ENCODE measurements at regions not wholly inside any gene's neighbourhood (a gene's known extent, or its start where the extent isn't known, plus 50 kb on each side); places are given as distances from the start of the nearest gene placed in this dataset.
"Not testable (repeated sequence)": the region's sequence is repeated elsewhere in the genome, so short reads cannot be mapped to it uniquely, and the experiment has no call there.

DNA sequence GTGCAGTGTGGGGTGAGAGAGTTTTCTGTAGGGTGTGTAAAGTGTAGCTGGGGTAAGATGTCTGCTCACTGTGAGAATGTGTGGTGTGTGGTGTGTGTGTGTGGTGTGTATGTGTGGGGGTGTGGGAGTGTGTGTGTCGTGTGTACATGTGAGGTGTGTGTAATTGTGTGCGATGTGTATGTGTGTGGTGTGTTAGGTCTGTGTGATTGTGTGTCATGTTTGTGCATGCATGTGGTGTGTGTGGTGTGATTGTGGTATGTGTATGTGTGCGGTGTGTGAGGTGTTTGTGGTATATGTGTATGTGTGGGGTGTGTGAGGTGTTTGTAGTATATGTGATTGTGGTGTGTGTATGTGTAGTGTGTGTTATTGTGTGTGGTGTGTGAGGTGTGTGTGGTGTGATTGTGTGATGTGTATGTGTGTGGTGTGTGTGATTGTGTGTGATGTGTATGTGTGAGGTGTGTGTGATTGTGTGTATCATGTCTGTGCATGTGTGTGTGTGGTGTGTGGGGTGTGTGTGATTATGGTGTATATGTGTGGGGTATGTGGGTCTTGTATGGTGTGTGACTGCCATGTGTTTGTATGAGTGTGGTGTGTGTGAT, 241.7 kb upstream of the HDAC4 start:
- DNase-seq, result no peak

GRCh38 chr2:239641904-239642303, 241.1 kb upstream of the HDAC4 start:
- DNase-seq, result not testable (repeated sequence)

- DNase-seq, result no peak
These were observed 240.1 kb upstream of the HDAC4 start for GRCh38 chr2:239640676-239641578.

DNA sequence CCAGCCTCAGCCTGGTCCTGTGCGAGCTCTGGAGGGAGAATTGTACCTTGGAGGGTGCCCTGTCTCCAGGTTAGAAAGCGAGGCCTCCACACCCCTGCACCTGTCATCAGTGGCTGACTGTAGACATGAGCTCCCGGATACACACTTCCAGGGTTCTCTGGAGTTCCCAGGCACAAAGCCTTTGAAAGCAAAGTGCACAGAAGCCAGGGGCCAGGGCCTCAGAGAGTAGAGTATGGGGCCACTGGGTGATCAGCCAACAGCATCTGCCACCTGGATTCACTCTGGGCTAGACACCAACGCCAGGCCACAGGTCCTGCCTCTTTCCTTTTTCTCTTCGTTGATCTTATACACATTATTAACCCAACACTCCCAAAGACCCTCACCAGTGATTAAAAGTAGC, 239.4 kb upstream of the HDAC4 start:
- no peak for DNase-seq

DNA sequence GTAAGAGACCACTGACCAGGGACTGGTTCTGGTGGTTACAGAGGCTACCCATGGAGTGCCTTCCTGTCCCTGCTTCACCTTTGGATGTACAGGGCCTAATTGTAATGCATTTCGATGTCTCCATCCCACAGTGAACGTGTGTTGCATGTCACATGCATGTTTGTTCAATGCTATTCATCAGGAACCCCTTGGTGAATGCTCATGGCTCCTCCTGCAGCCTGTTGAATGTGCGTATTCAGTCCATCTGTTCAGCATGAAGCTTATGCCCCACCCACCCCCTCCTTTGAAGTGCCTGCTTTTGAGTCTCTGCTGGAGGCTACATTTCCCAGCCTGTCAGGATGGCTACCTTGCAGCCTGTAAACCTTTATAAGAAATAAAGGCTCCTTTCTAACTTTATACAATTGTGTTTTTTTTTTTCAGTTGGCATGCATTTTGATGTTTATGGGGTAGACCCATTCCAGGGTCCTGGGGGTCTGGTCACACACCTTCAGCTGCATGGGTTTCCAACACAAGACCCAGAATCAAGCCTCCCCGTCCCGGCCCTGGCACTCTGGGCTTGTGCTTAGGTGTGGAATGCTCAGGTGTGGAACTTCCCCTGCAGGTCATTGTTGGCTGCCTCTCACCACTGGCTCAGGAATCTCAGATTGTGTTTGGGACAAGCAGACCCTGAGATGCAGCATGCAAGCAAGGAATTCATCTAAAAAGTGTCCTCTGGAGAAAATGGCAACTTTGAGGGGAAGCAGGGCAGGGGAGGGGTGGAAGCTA, 238.8 kb upstream of the HDAC4 start:
- no peak for DNase-seq

DNA sequence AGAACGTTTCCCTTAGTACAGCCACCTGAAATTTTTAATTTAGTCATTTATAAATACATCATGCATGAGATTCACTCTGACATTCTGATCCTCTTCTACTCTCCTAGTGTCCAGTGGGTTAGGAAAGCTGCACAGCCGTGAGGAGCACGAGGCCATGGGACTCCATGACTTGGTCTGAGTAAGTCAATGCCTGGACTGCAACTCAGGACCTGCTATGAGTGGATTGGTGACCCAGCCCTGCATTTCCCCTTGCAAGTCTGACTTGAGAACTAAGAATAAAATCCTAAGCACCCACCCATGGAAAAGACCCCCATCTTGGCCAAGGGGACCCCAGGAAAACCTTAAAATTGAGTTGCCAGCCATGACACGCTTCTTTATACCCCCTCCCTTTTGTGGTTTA, 237.6 kb upstream of the HDAC4 start:
- no peak for DNase-seq

DNA sequence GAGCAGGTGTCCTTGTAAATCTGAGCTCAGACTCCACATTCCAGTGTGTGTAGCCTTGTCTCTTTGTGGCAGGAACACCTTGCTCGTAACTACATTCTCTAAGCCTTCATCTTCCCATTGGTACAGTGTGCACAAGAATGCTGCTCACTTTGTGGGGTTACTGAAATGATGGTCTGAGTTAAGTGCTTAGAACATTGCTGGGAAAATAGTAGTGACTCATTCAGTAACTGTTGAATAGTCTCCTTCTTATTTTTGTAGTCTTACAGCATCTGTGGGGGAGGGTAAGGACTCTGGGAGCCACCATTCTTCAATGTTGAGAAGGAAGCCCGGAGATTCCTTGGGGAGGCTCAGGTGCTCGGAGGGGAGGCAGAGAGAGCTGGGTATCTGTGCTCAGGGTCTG, 236.0 kb upstream of the HDAC4 start:
- DNase-seq, result peak; percentile 44

DNA sequence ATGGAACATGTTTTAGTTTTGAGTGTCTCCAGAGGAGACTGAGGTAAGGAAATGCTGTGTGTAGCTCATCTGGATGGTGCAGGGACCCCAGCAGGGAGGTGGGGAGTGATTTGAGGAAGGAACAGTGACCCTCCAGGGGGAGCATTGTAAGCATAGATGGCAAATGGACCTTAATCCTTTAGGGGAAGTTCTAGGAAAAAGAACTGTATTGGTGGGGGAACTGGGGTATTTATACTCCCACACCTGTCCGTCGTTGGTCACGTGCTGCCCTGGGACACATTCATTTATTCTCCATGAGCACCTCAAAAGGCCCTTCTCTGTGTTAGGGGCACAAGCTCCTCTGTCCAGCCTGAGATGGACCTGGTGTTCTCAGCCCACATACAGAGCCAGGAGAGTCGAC, 233.9 kb upstream of the HDAC4 start:
- DNase-seq, result no peak

- peak; percentile 88 for DNase-seq
These were observed 229.9 kb upstream of the HDAC4 start for GRCh38 chr2:239630618-239631286.

DNA sequence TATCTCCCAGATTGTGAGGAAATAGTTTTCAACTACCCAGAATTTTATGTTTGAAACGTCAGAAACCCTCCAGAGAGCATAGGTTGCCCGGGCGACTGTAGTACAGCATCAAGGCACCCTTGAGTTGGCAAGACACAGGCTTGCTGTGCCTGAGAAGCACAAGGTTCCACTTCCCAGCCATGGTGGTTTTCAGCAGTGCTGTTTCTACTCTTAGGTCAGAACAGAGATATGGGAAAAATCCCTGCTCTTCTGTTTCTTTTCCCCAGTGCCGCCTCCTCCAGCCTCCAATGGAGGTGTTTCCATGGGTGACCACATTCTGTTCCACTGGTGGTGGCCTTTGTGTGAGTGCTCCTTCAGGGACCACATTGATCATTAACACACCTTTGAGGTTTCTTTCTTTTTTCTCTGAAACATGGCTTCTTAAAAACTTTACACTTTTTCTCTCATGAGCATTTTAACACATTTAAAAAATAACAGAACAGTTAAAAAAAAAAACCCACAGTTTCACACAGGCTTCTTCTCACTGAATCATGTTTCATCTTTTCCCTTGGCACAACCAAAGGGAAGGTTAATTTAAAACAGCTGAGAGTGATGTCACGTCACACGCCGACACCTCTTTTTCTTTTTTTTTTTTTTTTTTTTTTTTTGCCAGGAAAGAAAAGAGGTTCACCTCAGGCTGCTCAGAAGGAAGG, 229.3 kb upstream of the HDAC4 start:
- peak; percentile 50 for DNase-seq

DNA sequence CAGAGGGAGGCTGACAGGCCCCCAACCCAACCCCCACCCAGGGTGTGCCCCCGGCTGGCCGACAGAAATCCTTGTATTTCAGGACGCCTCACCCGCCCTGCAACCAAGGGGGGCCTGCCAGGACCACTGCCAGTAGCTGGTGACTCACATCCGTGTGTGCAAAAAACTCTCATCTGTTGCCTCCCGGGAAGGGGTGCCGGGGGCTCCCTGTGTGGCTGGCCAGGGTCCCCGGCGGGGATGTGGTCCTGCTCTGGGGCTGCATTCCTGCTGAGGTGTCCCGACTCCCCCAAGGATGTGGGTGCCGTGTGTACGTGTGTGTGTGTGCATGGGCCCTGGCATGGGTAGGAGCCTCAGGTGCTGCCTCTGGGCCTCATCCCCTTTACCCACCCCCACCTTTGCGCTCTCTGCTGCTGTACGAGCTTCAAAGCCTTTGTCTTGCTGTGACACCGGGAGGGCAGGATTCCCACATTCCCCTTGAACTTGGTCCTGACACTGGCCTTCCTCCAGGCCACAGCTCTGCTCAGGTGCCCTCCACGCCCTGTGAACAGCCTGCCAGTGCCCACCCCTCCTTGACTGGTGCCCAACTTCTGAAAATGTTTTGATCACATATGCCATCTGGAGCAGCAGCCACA, 226.3 kb upstream of the HDAC4 start:
- DNase-seq, result peak; percentile 39

DNA sequence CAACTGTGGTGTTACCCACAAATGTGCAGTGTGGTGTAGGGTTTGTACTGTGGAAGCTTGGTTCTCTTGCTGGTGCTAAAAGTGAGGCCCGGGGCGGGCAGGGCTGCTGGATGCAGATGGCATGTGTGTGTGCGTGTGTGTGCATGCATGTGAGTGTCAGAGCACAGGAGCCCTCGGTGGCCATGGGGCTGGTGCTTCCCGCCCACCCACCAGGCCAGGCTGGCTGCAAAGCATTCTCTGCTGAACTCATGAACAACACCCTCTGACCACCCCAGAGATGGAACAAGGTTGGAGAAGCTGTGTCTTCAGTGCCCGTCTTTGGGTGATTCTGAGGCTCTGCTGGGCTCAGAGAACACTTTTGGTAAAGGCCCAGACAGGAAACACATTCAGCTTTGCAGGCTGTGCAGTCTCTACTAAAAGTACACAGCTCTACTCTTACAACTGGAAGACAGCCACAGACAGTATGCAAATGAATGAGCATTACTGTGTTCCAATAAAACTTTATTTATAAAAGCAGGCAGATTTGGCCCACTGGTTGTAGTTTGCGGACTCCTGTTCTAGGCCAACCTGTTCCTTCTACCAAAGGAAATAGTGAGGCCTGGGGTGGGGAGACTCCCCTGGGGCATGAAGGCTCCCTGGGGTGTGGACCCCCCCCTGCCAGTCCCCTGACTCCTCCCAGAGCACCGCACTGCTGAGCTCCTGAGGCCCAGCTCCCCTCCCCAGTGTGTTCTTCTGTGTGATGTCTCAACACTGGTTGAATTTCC, 225.3 kb upstream of the HDAC4 start:
- DNase-seq, result no peak

DNA sequence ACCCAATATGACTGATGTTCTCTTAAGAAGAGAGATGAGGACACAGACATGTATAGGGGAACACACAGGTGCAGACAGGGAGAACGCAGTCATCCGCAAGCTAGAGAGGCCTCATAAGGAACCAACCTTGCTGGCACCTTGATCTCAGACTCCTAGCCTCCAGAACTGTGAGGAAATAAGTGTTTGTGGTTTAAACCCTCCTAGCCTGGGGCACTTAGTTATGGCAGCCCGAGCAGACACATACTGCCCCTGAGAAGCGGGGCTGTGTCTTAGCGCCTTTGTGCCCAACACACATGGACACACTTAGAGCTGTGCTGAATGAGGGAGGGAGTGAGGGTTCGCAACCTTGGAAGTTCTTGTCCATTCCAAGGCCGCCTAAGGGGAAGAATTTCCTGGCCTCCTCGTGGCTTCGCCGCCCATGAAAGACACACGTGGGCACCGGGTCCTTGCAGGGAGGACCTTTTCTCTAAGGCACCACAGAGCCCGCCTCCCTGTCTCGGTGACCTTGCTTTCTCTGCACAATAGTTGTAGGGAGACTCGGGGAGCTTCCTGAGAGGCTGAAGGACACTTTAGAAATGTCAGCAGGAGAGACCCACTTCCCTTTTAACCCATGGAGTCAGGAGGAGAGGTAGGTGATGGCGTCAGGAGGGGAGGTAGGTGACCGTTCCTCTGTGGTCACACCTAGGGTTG, 224.5 kb upstream of the HDAC4 start:
- no peak for DNase-seq

DNA sequence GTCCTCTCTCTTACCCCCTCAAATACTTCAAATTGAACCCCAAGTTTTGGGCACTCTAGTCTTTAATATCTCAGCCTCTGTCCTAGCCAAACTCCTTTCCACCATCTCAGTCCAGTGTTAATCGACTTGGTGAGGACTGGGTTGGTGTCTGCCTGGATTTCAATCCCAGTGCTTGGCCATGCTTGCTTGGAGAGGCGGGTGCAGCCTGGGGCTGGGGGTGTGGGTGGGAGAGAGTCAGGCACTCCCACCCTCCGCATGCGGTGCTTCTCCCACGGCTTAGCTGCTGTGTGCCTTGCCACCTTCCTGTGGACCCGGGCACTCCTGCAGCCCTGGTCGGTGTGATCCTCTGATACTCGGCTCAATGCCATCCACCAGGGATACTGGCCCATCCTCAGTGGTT, 220.8 kb upstream of the HDAC4 start:
- no peak for DNase-seq

GRCh38 chr2:239619369-239619768, 218.5 kb upstream of the HDAC4 start:
- DNase-seq, result no peak

GRCh38 chr2:239616729-239617128, 215.9 kb upstream of the HDAC4 start:
- DNase-seq, result no peak

DNA sequence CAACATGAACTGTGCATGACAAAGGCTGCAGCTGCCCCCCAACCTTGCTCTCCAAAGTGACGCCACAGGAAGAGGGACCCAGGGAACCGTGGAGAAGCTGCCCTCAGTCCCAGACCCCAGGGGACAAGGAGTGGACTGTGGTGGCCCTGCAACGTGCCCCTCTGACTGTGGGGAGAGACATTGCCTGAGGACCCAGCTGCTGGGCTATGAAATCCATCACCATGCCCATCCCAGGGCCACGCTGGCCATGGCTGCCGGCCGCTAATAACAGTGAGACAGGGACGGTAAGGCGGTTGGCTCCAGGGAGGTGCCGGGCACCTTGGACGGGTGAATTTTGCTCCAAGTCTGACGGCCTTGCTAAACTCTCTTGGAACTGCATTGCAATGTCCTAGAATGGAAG, 211.3 kb upstream of the HDAC4 start:
- no peak for DNase-seq

GRCh38 chr2:239611222-239611795, 210.5 kb upstream of the HDAC4 start:
- no peak for DNase-seq

- no peak for DNase-seq
These were observed 209.8 kb upstream of the HDAC4 start for GRCh38 chr2:239610457-239611221.

All from fibroblast of skin of back (primary cell).